HepG2 (cell line): ENCODE measurements at regions not wholly inside any gene's neighbourhood (a gene's known extent, or its start where the extent isn't known, plus 50 kb on each side); places are given as distances from the start of the nearest gene placed in this dataset.

ENCODE experiments used
- NKX3-1 ChIP-seq: sonication (generic); formaldehyde crosslinking; IDR thresholded peaks from 2 replicates; pipeline ENCODE4 v1.5.0; 2020; ENCODE audit warnings: missing genetic modification reagents
- PRDM10 ChIP-seq: sonication (generic); formaldehyde crosslinking; IDR thresholded peaks from 2 replicates; pipeline ENCODE4 v1.4.0; 2020; ENCODE audit warnings: low read depth, missing genetic modification reagents
- SYNCRIP ChIP-seq: fragments of 200-400 bp; formaldehyde crosslinking; IDR thresholded peaks from 2 replicates; pipeline ENCODE4 v1.6.1; 2018; ENCODE audit warnings: mild to moderate bottlenecking, low read depth, low read length; ENCODE audit not compliant: insufficient read depth
- ZNF225 ChIP-seq: sonication (generic); formaldehyde crosslinking; IDR thresholded peaks from 2 replicates; pipeline ENCODE4 v1.4.0; 2020; ENCODE audit warnings: mild to moderate bottlenecking, missing genetic modification reagents
- ZNF468 ChIP-seq: sonication (generic); formaldehyde crosslinking; IDR thresholded peaks from 2 replicates; pipeline ENCODE4 v1.8.0; 2022; ENCODE audit warnings: mild to moderate bottlenecking, moderate library complexity, missing genetic modification reagents
- ZNF720 ChIP-seq: sonication (generic); formaldehyde crosslinking; IDR thresholded peaks from 2 replicates; pipeline ENCODE4 v1.4.0; 2020; ENCODE audit warnings: missing genetic modification reagents
- ZNF816 ChIP-seq: sonication (generic); formaldehyde crosslinking; IDR thresholded peaks from 2 replicates; pipeline ENCODE4 v1.8.0; 2022; ENCODE audit warnings: missing genetic modification reagents, mild to moderate bottlenecking, borderline replicate concordance
- ZSCAN5A ChIP-seq: sonication (generic); formaldehyde crosslinking; IDR thresholded peaks from 2 replicates; pipeline ENCODE4 v1.8.0; 2022; ENCODE audit warnings: mild to moderate bottlenecking, missing genetic modification reagents, borderline replicate concordance
- TF ChIP-seq, protein P1 (sequence below), 2 experiments: sonication (generic) in 1 of 2; formaldehyde crosslinking in 1 of 2; IDR thresholded peaks; 2 replicates each; pipeline versions ENCODE4 v1.4.0 to v1.6.1; 2018 to 2020; ENCODE audit warnings: missing genetic modification reagents in 2 of 2, borderline replicate concordance in 1 of 2, low read depth in 1 of 2, mild to moderate bottlenecking in 1 of 2, missing biosample characterization in 1 of 2
- TF ChIP-seq, protein P2 (sequence below): sonication (generic); formaldehyde crosslinking; IDR thresholded peaks from 2 replicates; pipeline ENCODE4 v1.8.1; 2022; ENCODE audit warnings: low read depth, mild to moderate bottlenecking, missing genetic modification reagents
- TF ChIP-seq, protein P3 (sequence below): sonication (generic); formaldehyde crosslinking; IDR thresholded peaks from 2 replicates; pipeline ENCODE4 v1.5.1; 2020; ENCODE audit warnings: mild to moderate bottlenecking, moderate library complexity, missing genetic modification reagents
- TF ChIP-seq, protein P4 (sequence below): sonication (generic); formaldehyde crosslinking; IDR thresholded peaks from 2 replicates; pipeline ENCODE4 v1.8.1; 2023; ENCODE audit warnings: mild to moderate bottlenecking, missing genetic modification reagents

DNA sequence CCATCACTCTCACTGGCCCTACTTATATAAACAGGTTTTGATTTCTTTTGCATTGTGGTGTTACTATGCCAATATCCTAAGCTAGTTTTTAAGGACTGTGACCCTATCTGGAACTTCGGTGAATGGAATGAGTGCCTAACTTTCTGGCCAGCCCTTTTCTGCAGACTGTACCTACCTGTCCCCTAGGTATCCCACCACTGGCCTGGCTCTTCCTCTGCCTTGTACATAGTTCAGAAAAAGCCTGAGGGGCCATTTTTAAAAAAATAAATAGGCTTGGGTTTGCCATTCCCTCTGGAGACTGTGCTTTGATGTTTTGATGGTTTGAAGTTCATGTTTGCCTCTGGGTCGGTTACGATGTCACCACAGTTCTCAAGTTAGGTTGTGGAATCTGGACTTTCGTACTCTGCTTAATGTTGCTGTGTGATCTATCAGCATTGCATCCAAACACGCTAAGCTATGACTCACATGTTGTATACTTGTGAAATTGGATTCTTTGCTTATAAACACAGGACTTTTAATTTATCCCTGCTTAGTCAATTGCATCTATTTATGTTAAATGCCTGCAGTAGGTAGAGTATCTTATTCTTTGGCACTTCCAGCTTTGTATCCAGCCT, 182.0 kb downstream of the ANKRD50 start (continued):
- TF ChIP-seq ZSCAN5A (CRISPR knock-in tag) (peak; percentile 92; the same call in 1 of the 2 replicates), ZNF816 (no peak), SYNCRIP (no peak), NKX3-1 (CRISPR knock-in tag) (peak; percentile 57; the same call in 1 of the 2 replicates), ZNF468 (CRISPR knock-in tag) (no peak), ZNF225 (CRISPR knock-in tag) (no peak), PRDM10 (peak; percentile 66; the same call in 1 of the 2 replicates), ZNF720 (CRISPR knock-in tag) (no peak)
- TF ChIP-seq, protein P1, sequence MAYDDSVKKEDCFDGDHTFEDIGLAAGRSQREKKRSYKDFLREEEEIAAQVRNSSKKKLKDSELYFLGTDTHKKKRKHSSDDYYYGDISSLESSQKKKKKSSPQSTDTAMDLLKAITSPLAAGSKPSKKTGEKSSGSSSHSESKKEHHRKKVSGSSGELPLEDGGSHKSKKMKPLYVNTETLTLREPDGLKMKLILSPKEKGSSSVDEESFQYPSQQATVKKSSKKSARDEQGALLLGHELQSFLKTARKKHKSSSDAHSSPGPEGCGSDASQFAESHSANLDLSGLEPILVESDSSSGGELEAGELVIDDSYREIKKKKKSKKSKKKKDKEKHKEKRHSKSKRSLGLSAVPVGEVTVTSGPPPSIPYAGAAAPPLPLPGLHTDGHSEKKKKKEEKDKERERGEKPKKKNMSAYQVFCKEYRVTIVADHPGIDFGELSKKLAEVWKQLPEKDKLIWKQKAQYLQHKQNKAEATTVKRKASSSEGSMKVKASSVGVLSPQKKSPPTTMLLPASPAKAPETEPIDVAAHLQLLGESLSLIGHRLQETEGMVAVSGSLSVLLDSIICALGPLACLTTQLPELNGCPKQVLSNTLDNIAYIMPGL (CRISPR knock-in tag; IDR thresholded peaks at IDR 0.05; ENCODE audit: borderline replicate concordance in 1 of 2, low read depth in 1 of 2): peak in 1 of 2 experiments; percentile 54; a peak in 1 of 4 replicates
- TF ChIP-seq, protein P2, sequence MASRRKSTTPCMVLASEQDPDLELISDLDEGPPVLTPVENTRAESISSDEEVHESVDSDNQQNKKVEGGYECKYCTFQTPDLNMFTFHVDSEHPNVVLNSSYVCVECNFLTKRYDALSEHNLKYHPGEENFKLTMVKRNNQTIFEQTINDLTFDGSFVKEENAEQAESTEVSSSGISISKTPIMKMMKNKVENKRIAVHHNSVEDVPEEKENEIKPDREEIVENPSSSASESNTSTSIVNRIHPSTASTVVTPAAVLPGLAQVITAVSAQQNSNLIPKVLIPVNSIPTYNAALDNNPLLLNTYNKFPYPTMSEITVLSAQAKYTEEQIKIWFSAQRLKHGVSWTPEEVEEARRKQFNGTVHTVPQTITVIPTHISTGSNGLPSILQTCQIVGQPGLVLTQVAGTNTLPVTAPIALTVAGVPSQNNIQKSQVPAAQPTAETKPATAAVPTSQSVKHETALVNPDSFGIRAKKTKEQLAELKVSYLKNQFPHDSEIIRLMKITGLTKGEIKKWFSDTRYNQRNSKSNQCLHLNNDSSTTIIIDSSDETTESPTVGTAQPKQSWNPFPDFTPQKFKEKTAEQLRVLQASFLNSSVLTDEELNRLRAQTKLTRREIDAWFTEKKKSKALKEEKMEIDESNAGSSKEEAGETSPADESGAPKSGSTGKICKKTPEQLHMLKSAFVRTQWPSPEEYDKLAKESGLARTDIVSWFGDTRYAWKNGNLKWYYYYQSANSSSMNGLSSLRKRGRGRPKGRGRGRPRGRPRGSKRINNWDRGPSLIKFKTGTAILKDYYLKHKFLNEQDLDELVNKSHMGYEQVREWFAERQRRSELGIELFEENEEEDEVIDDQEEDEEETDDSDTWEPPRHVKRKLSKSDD (CRISPR knock-in tag): peak; percentile 48; the same call in 1 of the 2 replicates
- TF ChIP-seq, protein P3, sequence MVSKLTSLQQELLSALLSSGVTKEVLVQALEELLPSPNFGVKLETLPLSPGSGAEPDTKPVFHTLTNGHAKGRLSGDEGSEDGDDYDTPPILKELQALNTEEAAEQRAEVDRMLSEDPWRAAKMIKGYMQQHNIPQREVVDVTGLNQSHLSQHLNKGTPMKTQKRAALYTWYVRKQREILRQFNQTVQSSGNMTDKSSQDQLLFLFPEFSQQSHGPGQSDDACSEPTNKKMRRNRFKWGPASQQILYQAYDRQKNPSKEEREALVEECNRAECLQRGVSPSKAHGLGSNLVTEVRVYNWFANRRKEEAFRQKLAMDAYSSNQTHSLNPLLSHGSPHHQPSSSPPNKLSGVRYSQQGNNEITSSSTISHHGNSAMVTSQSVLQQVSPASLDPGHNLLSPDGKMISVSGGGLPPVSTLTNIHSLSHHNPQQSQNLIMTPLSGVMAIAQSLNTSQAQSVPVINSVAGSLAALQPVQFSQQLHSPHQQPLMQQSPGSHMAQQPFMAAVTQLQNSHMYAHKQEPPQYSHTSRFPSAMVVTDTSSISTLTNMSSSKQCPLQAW (CRISPR knock-in tag): peak; percentile 82
- TF ChIP-seq, protein P4, sequence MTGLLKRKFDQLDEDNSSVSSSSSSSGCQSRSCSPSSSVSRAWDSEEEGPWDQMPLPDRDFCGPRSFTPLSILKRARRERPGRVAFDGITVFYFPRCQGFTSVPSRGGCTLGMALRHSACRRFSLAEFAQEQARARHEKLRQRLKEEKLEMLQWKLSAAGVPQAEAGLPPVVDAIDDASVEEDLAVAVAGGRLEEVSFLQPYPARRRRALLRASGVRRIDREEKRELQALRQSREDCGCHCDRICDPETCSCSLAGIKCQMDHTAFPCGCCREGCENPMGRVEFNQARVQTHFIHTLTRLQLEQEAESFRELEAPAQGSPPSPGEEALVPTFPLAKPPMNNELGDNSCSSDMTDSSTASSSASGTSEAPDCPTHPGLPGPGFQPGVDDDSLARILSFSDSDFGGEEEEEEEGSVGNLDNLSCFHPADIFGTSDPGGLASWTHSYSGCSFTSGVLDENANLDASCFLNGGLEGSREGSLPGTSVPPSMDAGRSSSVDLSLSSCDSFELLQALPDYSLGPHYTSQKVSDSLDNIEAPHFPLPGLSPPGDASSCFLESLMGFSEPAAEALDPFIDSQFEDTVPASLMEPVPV (CRISPR knock-in tag): no peak
